Transverse colon (tissue), 4 donors: ENCODE measurements at regions not wholly inside any gene's neighbourhood (a gene's known extent, or its start where the extent isn't known, plus 50 kb on each side); places are given as distances from the start of the nearest gene placed in this dataset.

Experiments used
- CTCF ChIP-seq, 5 experiments: fragments of 200-600 bp in 3 of 5; fragments of 450-650 bp in 2 of 5; sonication (generic) in 3 of 5; IDR thresholded peaks; 1 replicate in 2 of 5; 2 replicates in 3 of 5; pipeline ENCODE4 v1.5.1; 2016 to 2017; ENCODE audit warnings: antibody characterized with exemption in 5 of 5, inconsistent platforms in 3 of 5, mild to moderate bottlenecking in 2 of 5, moderate library complexity in 1 of 5
- POLR2A ChIP-seq: fragments of 450-650 bp; IDR thresholded peaks from one replicate; pipeline ENCODE4 v1.6.1; 2016; ENCODE audit warnings: antibody characterized with exemption, mild to moderate bottlenecking, moderate library complexity
- POLR2AphosphoS5 ChIP-seq, 3 donors: sonication (generic); formaldehyde crosslinking; IDR thresholded peaks; one replicate each; pipeline ENCODE4 v1.6.1; 2016; ENCODE audit warnings: antibody characterized with exemption in 3 of 3

- TF ChIP-seq CTCF (IDR thresholded peaks at IDR 0.05) (no peak), POLR2A (no peak), POLR2AphosphoS5 (IDR thresholded peaks at IDR 0.05) (no peak)
These were observed 196.8 kb downstream of the GOLGA6L6 start for GRCh38 chr15:20344601-20345400.
